Muscle layer of colon (tissue), 2 donors: ENCODE measurements at regions not wholly inside any gene's neighbourhood (a gene's known extent, or its start where the extent isn't known, plus 50 kb on each side); places are given as distances from the start of the nearest gene placed in this dataset.

Source experiments
- H3K27ac ChIP-seq: one replicate; pipeline ENCODE4 v1.7.0; 2013; ENCODE audit warnings: low read depth, mild to moderate bottlenecking, low read length, moderate library complexity
- H3K27me3 ChIP-seq, 2 donors: one replicate each; pipeline ENCODE4 v1.7.0; 2013; ENCODE audit warnings: low read length in 2 of 2, mild to moderate bottlenecking in 2 of 2; ENCODE audit not compliant: insufficient read depth in 2 of 2, control insufficient read depth in 1 of 2
- H3K36me3 ChIP-seq: one replicate; pipeline ENCODE4 v1.7.0; 2013; ENCODE audit warnings: mild to moderate bottlenecking, low read length; ENCODE audit not compliant: insufficient read depth
- H3K4me1 ChIP-seq: one replicate; pipeline ENCODE4 v1.7.0; 2013; ENCODE audit warnings: mild to moderate bottlenecking, low read length; ENCODE audit not compliant: insufficient read depth
- H3K4me3 ChIP-seq, 2 donors: one replicate each; pipeline ENCODE4 v1.7.0; 2013; ENCODE audit warnings: low read length in 2 of 2, low read depth in 1 of 2, mild to moderate bottlenecking in 1 of 2, moderate library complexity in 1 of 2
- H3K9ac ChIP-seq: one replicate; pipeline ENCODE4 v1.7.0; 2013; ENCODE audit warnings: low read length
- H3K9me3 ChIP-seq: one replicate; pipeline ENCODE4 v1.7.0; 2013; ENCODE audit warnings: mild to moderate bottlenecking, low read length
- donor health status: abdominal sarcoma.
- donor health status: Adenocarcinoma of cecum.

GRCh38 chr10:36092116-36092515 is 450.0 kb upstream of the FZD8 start:
- Histone ChIP-seq H3K27ac (no peak overlapping the region), H3K36me3 (no peaks in the 10 kb centered on the region), H3K4me3 (no peak overlapping the region), H3K4me1 (peaks cover 5% of the 10 kb centered on the region), H3K9me3 (no peaks in the 10 kb centered on the region), H3K27me3 (no peaks in the 10 kb centered on the region), H3K9ac (no peak overlapping the region)

- Histone ChIP-seq H3K4me1 (peaks cover 10% of the 10 kb centered on the region), H3K27me3 (no peaks in the 10 kb centered on the region), H3K36me3 (no peaks in the 10 kb centered on the region), H3K9me3 (no peaks in the 10 kb centered on the region), H3K4me3 (no peak overlapping the region), H3K9ac (no peak overlapping the region), H3K27ac (no peak overlapping the region)
These were observed 448.9 kb upstream of the FZD8 start for GRCh38 chr10:36091007-36091406.

GRCh38 chr10:36089790-36090440 is 447.8 kb upstream of the FZD8 start:
- Histone ChIP-seq H3K27me3 (no peaks in the 10 kb centered on the region), H3K9me3 (no peaks in the 10 kb centered on the region), H3K36me3 (no peaks in the 10 kb centered on the region), H3K4me1 (peaks cover 10% of the 10 kb centered on the region), H3K9ac (no peak overlapping the region), H3K4me3 (no peak overlapping the region), H3K27ac (no peak overlapping the region)

GRCh38 chr10:36087006-36088005 is 445.2 kb upstream of the FZD8 start:
- H3K4me1 ChIP-seq, result peaks cover 10% of the 10 kb centered on the region
- no peaks in the 10 kb centered on the region for H3K36me3 ChIP-seq
- no peak overlapping the region for H3K27ac ChIP-seq
- no peak overlapping the region for H3K9ac ChIP-seq
- H3K9me3 ChIP-seq, result no peaks in the 10 kb centered on the region
- H3K27me3 ChIP-seq, result no peaks in the 10 kb centered on the region
- no peak overlapping the region for H3K4me3 ChIP-seq

DNA sequence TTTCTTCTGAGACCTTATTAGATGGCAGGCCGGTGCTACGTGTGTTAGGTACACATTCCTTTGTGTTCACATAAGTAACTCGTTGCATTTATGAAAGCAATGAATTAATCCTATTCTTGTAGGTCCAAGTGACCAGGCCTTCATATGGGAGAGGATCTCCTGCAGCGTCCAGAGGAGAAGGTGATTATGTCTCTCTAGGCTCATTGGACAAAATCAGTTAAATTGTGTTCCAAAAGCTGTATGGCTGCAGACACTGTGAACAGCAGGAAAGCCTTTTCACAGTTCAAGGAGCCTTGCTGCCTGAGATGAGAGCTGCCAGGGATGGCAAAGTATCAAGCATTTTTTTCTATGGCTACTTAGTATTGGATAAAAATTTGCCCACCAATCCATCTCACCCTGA is 433.1 kb upstream of the FZD8 start:
- H3K9me3 ChIP-seq, result no peaks in the 10 kb centered on the region
- no peak overlapping the region for H3K9ac ChIP-seq
- no peak overlapping the region for H3K4me3 ChIP-seq
- H3K27ac ChIP-seq, result no peak overlapping the region
- H3K36me3 ChIP-seq, result no peaks in the 10 kb centered on the region
- no peaks in the 10 kb centered on the region for H3K4me1 ChIP-seq
- H3K27me3 ChIP-seq, result no peaks in the 10 kb centered on the region

GRCh38 chr10:36073796-36074345 is 431.8 kb upstream of the FZD8 start:
- no peak overlapping the region for H3K27ac ChIP-seq
- no peak overlapping the region for H3K4me3 ChIP-seq
- no peaks in the 10 kb centered on the region for H3K27me3 ChIP-seq
- H3K9ac ChIP-seq, result no peak overlapping the region
- H3K4me1 ChIP-seq, result no peaks in the 10 kb centered on the region
- no peaks in the 10 kb centered on the region for H3K36me3 ChIP-seq
- no peaks in the 10 kb centered on the region for H3K9me3 ChIP-seq

DNA sequence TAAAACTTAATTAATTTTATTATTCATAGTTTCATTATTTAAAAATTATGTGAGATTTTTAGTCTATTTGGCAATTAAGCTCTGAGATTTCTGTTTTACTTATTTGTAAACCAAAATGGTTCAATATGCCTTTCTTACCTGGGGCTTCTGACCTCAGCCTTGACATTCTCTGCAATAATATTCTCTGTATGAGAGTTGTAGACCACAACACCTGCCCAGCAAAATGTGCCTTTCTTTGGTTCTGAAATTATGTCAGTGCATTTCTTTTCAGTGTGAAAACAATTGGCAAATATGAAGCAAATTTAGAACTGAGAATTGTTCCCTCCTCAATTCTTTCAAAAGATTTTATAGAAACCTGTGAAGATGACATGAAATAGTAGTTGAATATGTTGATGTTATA is 426.4 kb upstream of the FZD8 start:
- Histone ChIP-seq H3K9ac (no peak overlapping the region), H3K27me3 (no peaks in the 10 kb centered on the region), H3K4me1 (no peaks in the 10 kb centered on the region), H3K4me3 (no peak overlapping the region), H3K9me3 (no peaks in the 10 kb centered on the region), H3K27ac (no peak overlapping the region), H3K36me3 (no peaks in the 10 kb centered on the region)

DNA sequence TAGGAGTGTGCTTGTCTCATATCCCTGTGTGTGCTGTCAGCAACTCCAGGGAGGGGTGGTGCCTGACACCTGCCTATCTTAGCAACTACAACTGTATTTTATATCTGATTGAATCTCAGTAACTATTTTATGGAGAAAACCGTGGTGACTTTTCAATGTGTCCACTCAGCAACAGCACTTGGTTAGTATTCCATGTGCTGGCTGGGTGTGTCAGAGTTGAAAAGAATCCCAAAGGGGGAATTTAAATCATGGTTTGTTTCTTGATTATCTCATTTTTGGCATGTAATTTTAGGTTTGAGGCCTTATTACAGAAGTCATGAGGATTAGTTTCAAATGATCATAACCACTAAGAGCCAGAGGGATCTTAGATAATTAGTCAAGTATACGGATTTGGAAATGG is 425.7 kb upstream of the FZD8 start:
- Histone ChIP-seq H3K27me3 (no peaks in the 10 kb centered on the region), H3K4me1 (no peaks in the 10 kb centered on the region), H3K9ac (no peak overlapping the region), H3K4me3 (no peak overlapping the region), H3K9me3 (no peaks in the 10 kb centered on the region), H3K36me3 (no peaks in the 10 kb centered on the region), H3K27ac (no peak overlapping the region)

DNA sequence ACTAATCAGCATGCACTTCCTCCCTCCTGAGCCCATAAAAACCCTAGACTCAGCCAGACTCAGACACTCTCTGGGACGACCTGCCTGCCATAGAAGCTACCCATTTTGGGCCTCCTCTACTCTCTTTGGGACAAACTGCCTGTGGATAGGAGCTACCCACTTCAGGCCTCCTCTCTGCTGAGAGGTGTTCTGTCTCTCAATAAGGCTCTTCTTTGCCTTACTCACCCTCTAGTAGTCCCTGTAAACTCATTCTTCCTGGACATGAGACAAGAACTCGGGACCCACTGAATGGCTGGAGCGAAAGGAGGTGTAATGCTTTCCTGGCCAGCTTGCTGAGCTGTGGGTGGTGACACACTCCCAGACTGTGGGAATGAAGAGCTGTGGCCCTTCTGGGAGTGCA is 424.8 kb upstream of the FZD8 start:
- Histone ChIP-seq H3K36me3 (no peaks in the 10 kb centered on the region), H3K4me3 (no peak overlapping the region), H3K9me3 (no peaks in the 10 kb centered on the region), H3K9ac (no peak overlapping the region), H3K27ac (no peak overlapping the region), H3K4me1 (no peaks in the 10 kb centered on the region), H3K27me3 (no peaks in the 10 kb centered on the region)

DNA sequence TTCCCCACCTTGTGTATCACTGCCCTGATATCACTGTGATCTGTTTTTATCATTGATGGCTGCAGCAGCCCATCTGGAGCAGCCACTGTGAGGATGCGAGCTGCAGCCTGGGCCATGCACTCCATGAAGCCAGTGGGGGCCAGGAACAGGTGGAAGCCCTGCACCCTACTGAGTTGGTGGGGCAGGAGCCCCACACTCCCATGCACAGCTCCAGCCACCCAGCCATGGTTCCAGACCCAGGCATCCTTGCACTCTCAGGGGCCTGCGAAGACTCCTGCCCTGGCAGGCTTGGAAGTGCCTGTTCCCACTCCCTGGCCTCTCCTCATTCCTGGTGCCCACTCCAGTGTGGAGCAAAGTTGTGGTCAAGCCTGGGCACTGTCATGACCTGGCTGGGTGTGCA is 424.0 kb upstream of the FZD8 start:
- Histone ChIP-seq H3K4me3 (no peak overlapping the region), H3K27me3 (no peaks in the 10 kb centered on the region), H3K4me1 (no peaks in the 10 kb centered on the region)

GRCh38 chr10:36063396-36063795 is 421.3 kb upstream of the FZD8 start:
- no peaks in the 10 kb centered on the region for H3K4me1 ChIP-seq
- no peaks in the 10 kb centered on the region for H3K9me3 ChIP-seq
- H3K4me3 ChIP-seq, result no peak overlapping the region
- H3K27me3 ChIP-seq, result no peaks in the 10 kb centered on the region
- H3K27ac ChIP-seq, result no peak overlapping the region
- H3K9ac ChIP-seq, result no peak overlapping the region
- no peaks in the 10 kb centered on the region for H3K36me3 ChIP-seq

More for the DNA sequence above, 424.0 kb upstream of the FZD8 start:
- no peak overlapping the region for H3K27ac ChIP-seq
- H3K36me3 ChIP-seq, result no peaks in the 10 kb centered on the region
- no peak overlapping the region for H3K9ac ChIP-seq
- H3K9me3 ChIP-seq, result no peaks in the 10 kb centered on the region
